SH-SY5Y (cell line): ENCODE measurements at regions not wholly inside any gene's neighbourhood (a gene's known extent, or its start where the extent isn't known, plus 50 kb on each side); places are given as distances from the start of the nearest gene placed in this dataset.

ENCODE experiments used
- GATA2 ChIP-seq: IDR thresholded peaks from 2 replicates; pipeline ENCODE4 v1.6.1; 2011; ENCODE audit warnings: mild to moderate bottlenecking, low read depth, low read length
- GATA3 ChIP-seq: IDR thresholded peaks from 2 replicates; pipeline ENCODE4 v1.6.1; 2011; ENCODE audit warnings: low read depth, mild to moderate bottlenecking, low read length, moderate library complexity

GRCh38 chr17:70875729-70876310, 706.5 kb downstream of the KCNJ2 start:
- TF ChIP-seq GATA2: no peak
- TF ChIP-seq GATA3: no peak
